Gastrocnemius medialis (tissue), 4 donors: ENCODE measurements at regions not wholly inside any gene's neighbourhood (a gene's known extent, or its start where the extent isn't known, plus 50 kb on each side); places are given as distances from the start of the nearest gene placed in this dataset.

Source experiments
- POLR2A ChIP-seq, 2 donors: fragments of 450-650 bp; IDR thresholded peaks; one replicate each; pipeline ENCODE4 v1.6.1; 2017; ENCODE audit warnings: antibody characterized with exemption in 2 of 2, mild to moderate bottlenecking in 2 of 2, moderate library complexity in 2 of 2
- TF ChIP-seq, protein P1 (sequence below), 5 experiments: fragments of 450-650 bp in 3 of 5; fragments of 200-600 bp in 2 of 5; sonication (generic) in 2 of 5; IDR thresholded peaks in 4 of 5; conservative IDR thresholded peaks in 1 of 5; 1 replicate in 4 of 5; 2 replicates in 1 of 5; pipeline ENCODE4 v1.5.1; 2016 to 2019; ENCODE audit warnings: antibody characterized with exemption in 5 of 5, mild to moderate bottlenecking in 3 of 5, moderate library complexity in 3 of 5

DNA sequence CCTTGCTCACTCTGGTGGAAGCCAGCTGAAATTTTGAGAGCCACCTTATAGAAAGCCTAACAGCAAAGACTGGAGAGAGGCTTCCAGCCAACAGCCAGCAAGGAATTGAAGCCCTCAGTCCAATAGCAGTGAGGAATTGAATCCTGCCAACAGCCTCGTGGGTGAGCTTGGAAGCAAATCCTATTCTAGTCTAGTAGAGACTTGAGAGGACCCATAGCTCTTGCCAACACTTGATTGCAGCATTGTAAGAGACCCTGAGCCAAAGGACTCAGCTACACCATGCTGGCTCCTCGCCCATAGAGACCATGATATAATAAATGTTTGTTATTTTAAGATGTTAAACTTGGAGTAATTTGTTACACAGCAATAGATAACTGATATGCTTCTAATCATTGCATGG, 403.0 kb upstream of the TNP1 start:
- TF ChIP-seq, protein P1, sequence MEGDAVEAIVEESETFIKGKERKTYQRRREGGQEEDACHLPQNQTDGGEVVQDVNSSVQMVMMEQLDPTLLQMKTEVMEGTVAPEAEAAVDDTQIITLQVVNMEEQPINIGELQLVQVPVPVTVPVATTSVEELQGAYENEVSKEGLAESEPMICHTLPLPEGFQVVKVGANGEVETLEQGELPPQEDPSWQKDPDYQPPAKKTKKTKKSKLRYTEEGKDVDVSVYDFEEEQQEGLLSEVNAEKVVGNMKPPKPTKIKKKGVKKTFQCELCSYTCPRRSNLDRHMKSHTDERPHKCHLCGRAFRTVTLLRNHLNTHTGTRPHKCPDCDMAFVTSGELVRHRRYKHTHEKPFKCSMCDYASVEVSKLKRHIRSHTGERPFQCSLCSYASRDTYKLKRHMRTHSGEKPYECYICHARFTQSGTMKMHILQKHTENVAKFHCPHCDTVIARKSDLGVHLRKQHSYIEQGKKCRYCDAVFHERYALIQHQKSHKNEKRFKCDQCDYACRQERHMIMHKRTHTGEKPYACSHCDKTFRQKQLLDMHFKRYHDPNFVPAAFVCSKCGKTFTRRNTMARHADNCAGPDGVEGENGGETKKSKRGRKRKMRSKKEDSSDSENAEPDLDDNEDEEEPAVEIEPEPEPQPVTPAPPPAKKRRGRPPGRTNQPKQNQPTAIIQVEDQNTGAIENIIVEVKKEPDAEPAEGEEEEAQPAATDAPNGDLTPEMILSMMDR (IDR thresholded peaks at IDR 0.05 in 4 of 5, conservative IDR thresholded peaks at IDR 0.05 in 1 of 5) = no peak
- no peak for TF ChIP-seq POLR2A (IDR thresholded peaks at IDR 0.05)
